Naive thymus-derived CD4-positive, alpha-beta T cell (primary cell): ENCODE measurements at regions not wholly inside any gene's neighbourhood (a gene's known extent, or its start where the extent isn't known, plus 50 kb on each side); places are given as distances from the start of the nearest gene placed in this dataset.

ENCODE experiments used
- ATAC-seq: fragments of 150-1000 bp; cut with Tn5 transposase; 2 replicates; pipeline ENCODE4 v1.10.0; 2021; ENCODE audit warnings: mild to moderate bottlenecking, moderate library complexity
- CTCF ChIA-PET: fragments of 350-600 bp; sonication (Branson Sonifier 250); formaldehyde crosslinking; loops from one replicate; lab custom pipeline; 2021; ENCODE audit warnings: antibody characterized with exemption; lab: Charles Lee
- POLR2A ChIA-PET: fragments of 350-600 bp; sonication (Branson Sonifier 250); formaldehyde crosslinking; loops from one replicate; lab custom pipeline; 2021; ENCODE audit warnings: antibody characterized with exemption, inconsistent platforms; lab: Charles Lee
- DNase-seq, 9 donors: peaks; one replicate each; pipeline versions ENCODE4 v3.0.0 to v3.0.0-alpha.2; 2020 to 2022; ENCODE audit warnings: mixed read lengths in 1 of 9
- H3K27ac ChIP-seq: one replicate; pipeline ENCODE4 v1.7.0; 2013; ENCODE audit warnings: mild to moderate bottlenecking, low read depth, low read length, moderate library complexity
- H3K27me3 ChIP-seq, 2 donors: one replicate each; pipeline ENCODE4 v1.7.0; 2013; ENCODE audit warnings: low read length in 2 of 2, mild to moderate bottlenecking in 2 of 2, moderate library complexity in 2 of 2; ENCODE audit not compliant: control insufficient read depth in 2 of 2, insufficient read depth in 2 of 2
- H3K36me3 ChIP-seq, 3 experiments: 1 replicate in 2 of 3; 2 replicates in 1 of 3; pipeline ENCODE4 v1.7.0; 2013; ENCODE audit warnings: low read length in 3 of 3, mild to moderate bottlenecking in 3 of 3, moderate library complexity in 1 of 3; ENCODE audit not compliant: insufficient read depth in 3 of 3, control insufficient read depth in 2 of 3
- H3K4me1 ChIP-seq, 2 donors: one replicate each; pipeline ENCODE4 v1.7.0; 2013; ENCODE audit warnings: low read length in 2 of 2, mild to moderate bottlenecking in 2 of 2, moderate library complexity in 1 of 2; ENCODE audit not compliant: control insufficient read depth in 2 of 2, insufficient read depth in 2 of 2
- H3K4me3 ChIP-seq: 2 replicates; pipeline ENCODE4 v1.7.0; 2013; ENCODE audit warnings: mild to moderate bottlenecking, low read length
- H3K9me3 ChIP-seq, 3 experiments: 1 replicate in 2 of 3; 2 replicates in 1 of 3; pipeline ENCODE4 v1.7.0; 2013; ENCODE audit warnings: low read length in 3 of 3; ENCODE audit not compliant: control insufficient read depth in 2 of 3
- H3K27ac Mint-ChIP-seq, 9 donors: one replicate each; pipeline ENCODE4 v1.8.0; 2020 to 2022; ENCODE audit warnings: mixed read lengths in 9 of 9, mild to moderate bottlenecking in 8 of 9, moderate library complexity in 5 of 9, inconsistent platforms in 2 of 9
- H3K27me3 Mint-ChIP-seq, 5 donors: one replicate each; pipeline ENCODE4 v1.8.0; 2021 to 2022; ENCODE audit warnings: mixed read lengths in 5 of 5, mild to moderate bottlenecking in 1 of 5
- H3K36me3 Mint-ChIP-seq, 5 donors: one replicate each; pipeline ENCODE4 v1.8.0; 2020 to 2022; ENCODE audit warnings: mixed read lengths in 5 of 5, mild to moderate bottlenecking in 3 of 5, inconsistent platforms in 1 of 5
- H3K4me1 Mint-ChIP-seq, 7 donors: one replicate each; pipeline ENCODE4 v1.8.0; 2020 to 2022; ENCODE audit warnings: mixed read lengths in 7 of 7, mild to moderate bottlenecking in 3 of 7, inconsistent platforms in 1 of 7
- H3K4me3 Mint-ChIP-seq, 10 donors: one replicate each; pipeline ENCODE4 v1.8.0; 2020 to 2022; ENCODE audit warnings: mild to moderate bottlenecking in 10 of 10, mixed read lengths in 10 of 10, moderate library complexity in 6 of 10, inconsistent platforms in 2 of 10
- H3K9me3 Mint-ChIP-seq, 11 donors: one replicate each; pipeline ENCODE4 v1.8.0; 2020 to 2022; ENCODE audit warnings: mixed read lengths in 11 of 11, mild to moderate bottlenecking in 4 of 11, inconsistent platforms in 1 of 11, moderate library complexity in 1 of 11
- intact Hi-C, 2 donors: fragments of 100-400 bp; cut with micrococcal nuclease; formaldehyde crosslinking; loops; one replicate each; pipeline ENCODE4 v1.15.1; 2023

- H3K9me3 ChIP-seq, result no peaks in the 10 kb centered on the region
- Mint-ChIP-seq H3K27ac (no peak overlapping the region), H3K36me3 (no peaks in the 10 kb centered on the region), H3K27me3 (no peaks in the 10 kb centered on the region), H3K4me3 (no peak overlapping the region), H3K4me1 (no peaks in the 10 kb centered on the region), H3K9me3 (peaks cover 0 to 22% (median 8%) of the 10 kb centered on the region in 11 donors)
- no peak overlapping the region for H3K27ac ChIP-seq
- no peaks in the 10 kb centered on the region for H3K27me3 ChIP-seq
- DNase-seq (no peak), ATAC-seq (no peak)
- intact Hi-C loops, result no loop called here
- H3K36me3 ChIP-seq, result no peaks in the 10 kb centered on the region
- no peak overlapping the region for H3K4me3 ChIP-seq
- ChIA-PET CTCF (no interaction called here), POLR2A (no interaction called here)
- H3K4me1 ChIP-seq, result no peaks in the 10 kb centered on the region
Measured at GRCh38 chr16:52727849-52728248, 180.9 kb upstream of the TOX3 start.

- no peak overlapping the region for H3K27ac ChIP-seq
Measured at GRCh38 chr16:52727441-52727840, 180.5 kb upstream of the TOX3 start.

GRCh38 chr16:52725461-52725860, 178.5 kb upstream of the TOX3 start:
- H3K9me3 Mint-ChIP-seq, result peaks cover 0 to 29% (median 4%) of the 10 kb centered on the region in 11 donors
- DNase-seq (no peak), ATAC-seq (no peak)
- H3K4me3 ChIP-seq, result no peak overlapping the region
- H3K36me3 Mint-ChIP-seq, result no peaks in the 10 kb centered on the region
- no peaks in the 10 kb centered on the region for H3K4me1 Mint-ChIP-seq
- no peak overlapping the region for H3K4me3 Mint-ChIP-seq
- H3K27ac Mint-ChIP-seq, result no peak overlapping the region
- no peaks in the 10 kb centered on the region for H3K4me1 ChIP-seq
- H3K27me3 ChIP-seq, result no peaks in the 10 kb centered on the region
- CTCF ChIA-PET, result no interaction called here
- H3K36me3 ChIP-seq, result no peaks in the 10 kb centered on the region
- intact Hi-C loops, result no loop called here
- H3K27me3 Mint-ChIP-seq, result no peaks in the 10 kb centered on the region
- POLR2A ChIA-PET, result no interaction called here
- H3K9me3 ChIP-seq, result no peaks in the 10 kb centered on the region
- no peak overlapping the region for H3K27ac ChIP-seq

More at GRCh38 chr16:52727441-52727840, 180.5 kb upstream of the TOX3 start:
- peaks cover 0 to 19% (median 5%) of the 10 kb centered on the region in 11 donors for H3K9me3 Mint-ChIP-seq
- ATAC-seq (no peak), DNase-seq (no peak)
- Histone ChIP-seq H3K4me3 (no peak overlapping the region), H3K4me1 (no peaks in the 10 kb centered on the region), H3K36me3 (no peaks in the 10 kb centered on the region), H3K27me3 (no peaks in the 10 kb centered on the region), H3K9me3 (no peaks in the 10 kb centered on the region)
- intact Hi-C loops, result no loop called here
- H3K36me3 Mint-ChIP-seq, result no peaks in the 10 kb centered on the region
- ChIA-PET POLR2A (no interaction called here), CTCF (no interaction called here)
- no peaks in the 10 kb centered on the region for H3K27me3 Mint-ChIP-seq
- H3K4me1 Mint-ChIP-seq, result no peaks in the 10 kb centered on the region
- no peak overlapping the region for H3K27ac Mint-ChIP-seq
- no peak overlapping the region for H3K4me3 Mint-ChIP-seq

- no peak for DNase-seq
- Histone ChIP-seq H3K36me3 (no peaks in the 10 kb centered on the region), H3K27me3 (no peaks in the 10 kb centered on the region), H3K4me3 (no peak overlapping the region), H3K27ac (no peak overlapping the region), H3K9me3 (no peaks in the 10 kb centered on the region), H3K4me1 (no peaks in the 10 kb centered on the region)
- intact Hi-C loops, result no loop called here
- H3K4me1 Mint-ChIP-seq, result no peaks in the 10 kb centered on the region
- no peak overlapping the region for H3K27ac Mint-ChIP-seq
- no peaks in the 10 kb centered on the region for H3K27me3 Mint-ChIP-seq
- POLR2A ChIA-PET, result no interaction called here
- ATAC-seq, result no peak
- no peak overlapping the region for H3K4me3 Mint-ChIP-seq
- CTCF ChIA-PET, result no interaction called here
- H3K9me3 Mint-ChIP-seq, result peaks cover 0 to 29% (median 4%) of the 10 kb centered on the region in 11 donors
- H3K36me3 Mint-ChIP-seq, result no peaks in the 10 kb centered on the region
Measured at GRCh38 chr16:52725043-52725442, 178.1 kb upstream of the TOX3 start.

- H3K27me3 Mint-ChIP-seq, result no peaks in the 10 kb centered on the region
- DNase-seq (no peak), ATAC-seq (no peak)
- Histone ChIP-seq H3K4me1 (no peaks in the 10 kb centered on the region), H3K36me3 (no peaks in the 10 kb centered on the region), H3K27me3 (no peaks in the 10 kb centered on the region), H3K9me3 (no peaks in the 10 kb centered on the region), H3K27ac (no peak overlapping the region), H3K4me3 (no peak overlapping the region)
- H3K4me1 Mint-ChIP-seq, result no peaks in the 10 kb centered on the region
- intact Hi-C loops, result no loop called here
- no peak overlapping the region for H3K4me3 Mint-ChIP-seq
- ChIA-PET CTCF (interaction anchor here (0.6 kb wide), 1 partner anchor 39 kb away, joined by 5 read pairs; no protein-coding TSS in a partner anchor), POLR2A (no interaction called here)
- peaks cover 0 to 30% (median 8%) of the 10 kb centered on the region in 11 donors for H3K9me3 Mint-ChIP-seq
- H3K36me3 Mint-ChIP-seq, result no peaks in the 10 kb centered on the region
- H3K27ac Mint-ChIP-seq, result no peak overlapping the region
Measured at GRCh38 chr16:52721331-52721730, 174.4 kb upstream of the TOX3 start.

GRCh38 chr16:52718046-52718445, 171.1 kb upstream of the TOX3 start:
- Histone ChIP-seq H3K27ac (no peak overlapping the region), H3K4me3 (no peak overlapping the region), H3K4me1 (no peaks in the 10 kb centered on the region), H3K27me3 (no peaks in the 10 kb centered on the region), H3K36me3 (no peaks in the 10 kb centered on the region), H3K9me3 (no peaks in the 10 kb centered on the region)
- H3K27ac Mint-ChIP-seq, result no peak overlapping the region
- no peaks in the 10 kb centered on the region for H3K4me1 Mint-ChIP-seq
- H3K27me3 Mint-ChIP-seq, result no peaks in the 10 kb centered on the region
- H3K36me3 Mint-ChIP-seq, result no peaks in the 10 kb centered on the region
- no peak overlapping the region for H3K4me3 Mint-ChIP-seq
- intact Hi-C loops, result no loop called here
- ATAC-seq (no peak), DNase-seq (no peak)
- H3K9me3 Mint-ChIP-seq, result peaks cover 0 to 29% (median 7%) of the 10 kb centered on the region in 11 donors
- ChIA-PET CTCF (no interaction called here), POLR2A (no interaction called here)

GRCh38 chr16:52713740-52714139, 166.8 kb upstream of the TOX3 start:
- no peaks in the 10 kb centered on the region for H3K9me3 ChIP-seq
- ChIA-PET POLR2A (no interaction called here), CTCF (no interaction called here)

More at GRCh38 chr16:52713740-52714139, 166.8 kb upstream of the TOX3 start:
- Histone ChIP-seq H3K27ac (no peak overlapping the region), H3K36me3 (no peaks in the 10 kb centered on the region), H3K4me3 (no peak overlapping the region), H3K4me1 (no peaks in the 10 kb centered on the region), H3K27me3 (no peaks in the 10 kb centered on the region)
- Mint-ChIP-seq H3K27me3 (peaks cover 0 to 5% (median 0%) of the 10 kb centered on the region in 5 donors), H3K27ac (no peak overlapping the region), H3K9me3 (peaks cover 0 to 16% (median 4%) of the 10 kb centered on the region in 11 donors), H3K4me1 (no peaks in the 10 kb centered on the region), H3K4me3 (no peak overlapping the region), H3K36me3 (no peaks in the 10 kb centered on the region)
- DNase-seq (no peak), ATAC-seq (no peak)
- intact Hi-C loops, result no loop called here
